GM12873 (cell line): ENCODE measurements at regions not wholly inside any gene's neighbourhood (a gene's known extent, or its start where the extent isn't known, plus 50 kb on each side); places are given as distances from the start of the nearest gene placed in this dataset.

Source experiments
- CTCF ChIP-seq: IDR thresholded peaks from 2 replicates; pipeline ENCODE4 v1.5.1; 2012; ENCODE audit warnings: low read depth, mild to moderate bottlenecking, moderate library complexity, low read length, control low read depth; ENCODE audit not compliant: insufficient read depth; ENCODE audit errors: missing control alignments

GRCh38 chr2:154556146-154556545, 142.3 kb upstream of the KCNJ3 start:
- TF ChIP-seq CTCF, result no peak

GRCh38 chr2:154556607-154557006, 141.9 kb upstream of the KCNJ3 start:
- TF ChIP-seq CTCF, result no peak

- TF ChIP-seq CTCF, result no peak
Measured at GRCh38 chr2:154557906-154558305, 140.6 kb upstream of the KCNJ3 start.

- TF ChIP-seq CTCF, result no peak
Measured at GRCh38 chr2:154565433-154565832, 133.1 kb upstream of the KCNJ3 start.

- TF ChIP-seq CTCF, result no peak
Measured at GRCh38 chr2:154568413-154568812, 130.1 kb upstream of the KCNJ3 start.

- TF ChIP-seq CTCF, result no peak
Measured at GRCh38 chr2:154570501-154570900, 128.0 kb upstream of the KCNJ3 start.

GRCh38 chr2:154577390-154577789, 121.1 kb upstream of the KCNJ3 start:
- TF ChIP-seq CTCF, result no peak
